WTC11 (cell line): ENCODE measurements at regions not wholly inside any gene's neighbourhood (a gene's known extent, or its start where the extent isn't known, plus 50 kb on each side); places are given as distances from the start of the nearest gene placed in this dataset.

Source experiments
- ATAC-seq: fragments of 200-7000 bp; cut with Tn5 transposase; 2 replicates; pipeline ENCODE4 v1.10.0; 2021; ENCODE audit warnings: mild to moderate bottlenecking, moderate library complexity
- CTCF ChIA-PET: fragments of 300-600 bp; sonication (Branson Sonifier 250); formaldehyde crosslinking; loops from one replicate; lab custom pipeline; 2021; ENCODE audit warnings: antibody characterized with exemption; lab: Charles Lee
- POLR2A ChIA-PET: fragments of 350-600 bp; sonication (Branson Sonifier 250); formaldehyde crosslinking; loops from one replicate; lab custom pipeline; 2021; ENCODE audit warnings: antibody characterized with exemption; lab: Charles Lee
- DNase-seq: peaks from one replicate; pipeline ENCODE4 v3.0.0; 2021; ENCODE audit warnings: low spot score
- H3K27ac Mint-ChIP-seq: 2 replicates; pipeline ENCODE4 v1.8.0; 2021; ENCODE audit warnings: mixed read lengths
- H3K27me3 Mint-ChIP-seq: 2 replicates; pipeline ENCODE4 v1.8.0; 2021; ENCODE audit warnings: low read depth, mild to moderate bottlenecking, moderate library complexity, mixed read lengths
- H3K36me3 Mint-ChIP-seq: 2 replicates; pipeline ENCODE4 v1.8.0; 2021; ENCODE audit warnings: mixed read lengths
- H3K4me1 Mint-ChIP-seq: 2 replicates; pipeline ENCODE4 v1.8.0; 2022; ENCODE audit warnings: mixed read lengths
- H3K4me3 Mint-ChIP-seq: 2 replicates; pipeline ENCODE4 v1.8.0; 2021; ENCODE audit warnings: mild to moderate bottlenecking, moderate library complexity, mixed read lengths
- H3K9me3 Mint-ChIP-seq: 2 replicates; pipeline ENCODE4 v1.8.0; 2021; ENCODE audit warnings: mixed read lengths
- ATF1 ChIP-seq: sonication (generic); formaldehyde crosslinking; IDR thresholded peaks from 2 replicates; pipeline ENCODE4 v1.8.1; 2023; ENCODE audit warnings: mild to moderate bottlenecking, moderate library complexity, missing genetic modification reagents
- CBFB ChIP-seq: sonication (generic); formaldehyde crosslinking; IDR thresholded peaks from 2 replicates; pipeline ENCODE4 v1.8.1; 2022; ENCODE audit warnings: mild to moderate bottlenecking, low read depth, missing genetic modification reagents
- CREB1 ChIP-seq: sonication (generic); formaldehyde crosslinking; IDR thresholded peaks from 2 replicates; pipeline ENCODE4 v1.8.0; 2023; ENCODE audit warnings: mild to moderate bottlenecking, missing genetic modification reagents
- E2F1 ChIP-seq: sonication (generic); formaldehyde crosslinking; IDR thresholded peaks from 2 replicates; pipeline ENCODE4 v1.8.0; 2022; ENCODE audit warnings: mild to moderate bottlenecking, missing genetic modification reagents
- E2F5 ChIP-seq: sonication (generic); formaldehyde crosslinking; IDR thresholded peaks from 2 replicates; pipeline ENCODE4 v1.8.1; 2022; ENCODE audit warnings: mild to moderate bottlenecking, moderate library complexity, missing genetic modification reagents
- EMX1 ChIP-seq: fragments of 250-450 bp; sonication (Bioruptor Pico); IDR thresholded peaks from 2 replicates; pipeline ENCODE4 v1.8.0; 2021; ENCODE audit warnings: mild to moderate bottlenecking
- FOXK1 ChIP-seq: sonication (generic); formaldehyde crosslinking; IDR thresholded peaks from 2 replicates; pipeline ENCODE4 v1.8.0; 2022; ENCODE audit warnings: mild to moderate bottlenecking, moderate library complexity, missing genetic modification reagents
- GABPB1 ChIP-seq: sonication (generic); formaldehyde crosslinking; IDR thresholded peaks from 2 replicates; pipeline ENCODE4 v1.8.1; 2023; ENCODE audit warnings: mild to moderate bottlenecking, missing genetic modification reagents
- GTF2I ChIP-seq: fragments of 250-450 bp; sonication (Bioruptor Pico); conservative IDR thresholded peaks from 2 replicates; pipeline ENCODE4 v1.4.0; 2021; ENCODE audit warnings: mild to moderate bottlenecking
- IRF1 ChIP-seq: sonication (generic); formaldehyde crosslinking; IDR thresholded peaks from 2 replicates; pipeline ENCODE4 v1.8.0; 2023; ENCODE audit warnings: missing genetic modification reagents
- IRF2 ChIP-seq: sonication (generic); formaldehyde crosslinking; IDR thresholded peaks from 2 replicates; pipeline ENCODE4 v1.8.0; 2022; ENCODE audit warnings: low read depth, missing genetic modification reagents, borderline replicate concordance
- KAT7 ChIP-seq: sonication (generic); formaldehyde crosslinking; IDR thresholded peaks from 2 replicates; pipeline ENCODE4 v1.8.1; 2023; ENCODE audit warnings: missing genetic modification reagents, mild to moderate bottlenecking, borderline replicate concordance
- MLX ChIP-seq: sonication (generic); formaldehyde crosslinking; IDR thresholded peaks from 2 replicates; pipeline ENCODE4 v1.8.1; 2023; ENCODE audit warnings: mild to moderate bottlenecking, missing genetic modification reagents, moderate library complexity
- NFATC4 ChIP-seq: fragments of 250-450 bp; sonication (Bioruptor Pico); IDR thresholded peaks from 2 replicates; pipeline ENCODE4 v1.9.0; 2021; ENCODE audit warnings: mild to moderate bottlenecking
- OVOL2 ChIP-seq: fragments of 250-450 bp; sonication (Bioruptor Pico); IDR thresholded peaks from 2 replicates; pipeline ENCODE4 v1.9.0; 2021; ENCODE audit warnings: mild to moderate bottlenecking, borderline replicate concordance
- PREB ChIP-seq: sonication (generic); formaldehyde crosslinking; IDR thresholded peaks from 2 replicates; pipeline ENCODE4 v1.8.1; 2022; ENCODE audit warnings: mild to moderate bottlenecking, missing genetic modification reagents, moderate library complexity, borderline replicate concordance
- SMAD3 ChIP-seq: sonication (generic); formaldehyde crosslinking; IDR thresholded peaks from 2 replicates; pipeline ENCODE4 v1.8.0; 2022; ENCODE audit warnings: missing genetic modification reagents, mild to moderate bottlenecking, borderline replicate concordance
- SP1 ChIP-seq: sonication (generic); formaldehyde crosslinking; conservative IDR thresholded peaks from 2 replicates; pipeline ENCODE4 v1.8.1; 2022; ENCODE audit warnings: missing genetic modification reagents
- TEAD4 ChIP-seq: sonication (generic); formaldehyde crosslinking; IDR thresholded peaks from 2 replicates; pipeline ENCODE4 v1.8.0; 2022; ENCODE audit warnings: mild to moderate bottlenecking, missing genetic modification reagents
- ZBTB21 ChIP-seq: sonication (generic); formaldehyde crosslinking; IDR thresholded peaks from 2 replicates; pipeline ENCODE4 v1.8.1; 2023; ENCODE audit warnings: mild to moderate bottlenecking, missing genetic modification reagents, borderline replicate concordance
- ZNF121 ChIP-seq: sonication (generic); formaldehyde crosslinking; IDR thresholded peaks from 2 replicates; pipeline ENCODE4 v1.8.0; 2023; ENCODE audit warnings: missing genetic modification reagents
- ZNF232 ChIP-seq: sonication (generic); formaldehyde crosslinking; IDR thresholded peaks from 2 replicates; pipeline ENCODE4 v1.8.0; 2022; ENCODE audit warnings: mild to moderate bottlenecking, missing genetic modification reagents
- ZNF281 ChIP-seq: sonication (generic); formaldehyde crosslinking; IDR thresholded peaks from 2 replicates; pipeline ENCODE4 v1.8.0; 2023; ENCODE audit warnings: mild to moderate bottlenecking, missing genetic modification reagents
- ZNF317 ChIP-seq: sonication (generic); formaldehyde crosslinking; IDR thresholded peaks from 2 replicates; pipeline ENCODE4 v1.8.1; 2023; ENCODE audit warnings: low read depth, mild to moderate bottlenecking, moderate library complexity, missing genetic modification reagents, borderline replicate concordance
- ZNF671 ChIP-seq: fragments of 250-450 bp; sonication (Bioruptor Pico); IDR thresholded peaks from 2 replicates; pipeline ENCODE4 v1.8.0; 2021; ENCODE audit warnings: mild to moderate bottlenecking

GRCh38 chr12:34368079-34368478 lies 345.8 kb downstream of the ALG10 start:
- Mint-ChIP-seq H3K9me3 (peaks cover 37% of the 10 kb centered on the region), H3K27me3 (peaks cover 19% of the 10 kb centered on the region), H3K27ac (no peak overlapping the region), H3K4me1 (no peaks in the 10 kb centered on the region), H3K36me3 (peaks cover 76% of the 10 kb centered on the region), H3K4me3 (no peak overlapping the region)
- DNase-seq = no peak
- no peak for TF ChIP-seq SMAD3 (CRISPR knock-in tag)
- TF ChIP-seq ZNF121 (CRISPR knock-in tag) = no peak
- no peak for TF ChIP-seq IRF2 (CRISPR knock-in tag)
- no peak for ATAC-seq
- ChIA-PET CTCF (no interaction called here), POLR2A (no interaction called here)

GRCh38 chr12:34371050-34371449 lies 348.8 kb downstream of the ALG10 start:
- Mint-ChIP-seq H3K27ac (no peak overlapping the region), H3K4me3 (no peak overlapping the region), H3K27me3 (peaks cover 12% of the 10 kb centered on the region), H3K9me3 (peaks cover 26% of the 10 kb centered on the region), H3K4me1 (no peaks in the 10 kb centered on the region)
- ATAC-seq (no peak), DNase-seq (no peak)
- ChIA-PET CTCF (no interaction called here), POLR2A (no interaction called here)
- TF ChIP-seq KAT7 (CRISPR knock-in tag) (no peak), CREB1 (CRISPR knock-in tag) (no peak), ZNF281 (no peak), MLX (CRISPR knock-in tag) (no peak), GTF2I (CRISPR knock-in tag) (no peak), ZBTB21 (CRISPR knock-in tag) (no peak), E2F1 (CRISPR knock-in tag) (no peak), ZNF671 (no peak), ATF1 (CRISPR knock-in tag) (no peak), NFATC4 (CRISPR knock-in tag) (no peak)
- TF ChIP-seq, all 79 proteins: peak for 0
- H3K36me3 Mint-ChIP-seq = peaks cover 74% of the 10 kb centered on the region

GRCh38 chr12:34372003-34372402 lies 349.7 kb downstream of the ALG10 start:
- H3K4me1 Mint-ChIP-seq = no peaks in the 10 kb centered on the region
- ChIA-PET CTCF (no interaction called here), POLR2A (no interaction called here)
- H3K9me3 Mint-ChIP-seq = peaks cover 24% of the 10 kb centered on the region
- peaks cover 76% of the 10 kb centered on the region for H3K36me3 Mint-ChIP-seq
- H3K4me3 Mint-ChIP-seq = no peak overlapping the region
- TF ChIP-seq E2F5 (CRISPR knock-in tag) (no peak), TEAD4 (CRISPR knock-in tag) (no peak), ZNF232 (no peak)
- H3K27ac Mint-ChIP-seq = no peak overlapping the region
- no peak for ATAC-seq
- no peak for DNase-seq
- H3K27me3 Mint-ChIP-seq = peaks cover 12% of the 10 kb centered on the region

GRCh38 chr12:34373926-34374325 lies 351.6 kb downstream of the ALG10 start:
- Mint-ChIP-seq H3K4me3 (no peak overlapping the region), H3K36me3 (peaks cover 70% of the 10 kb centered on the region), H3K4me1 (no peaks in the 10 kb centered on the region), H3K9me3 (peaks cover 23% of the 10 kb centered on the region), H3K27me3 (peaks cover 12% of the 10 kb centered on the region), H3K27ac (no peak overlapping the region)
- TF ChIP-seq CBFB (CRISPR knock-in tag) = no peak
- no peak for TF ChIP-seq IRF1
- TF ChIP-seq GABPB1 = no peak
- no peak for TF ChIP-seq SP1 (CRISPR knock-in tag)
- no peak for TF ChIP-seq EMX1 (CRISPR knock-in tag)
- no peak for TF ChIP-seq PREB (CRISPR knock-in tag)
- no peak for TF ChIP-seq OVOL2 (CRISPR knock-in tag)
- TF ChIP-seq ZNF232 = no peak
- TF ChIP-seq ZNF317 = no peak
- no peak for TF ChIP-seq FOXK1 (CRISPR knock-in tag)
- POLR2A ChIA-PET = no interaction called here
- no peak for ATAC-seq
- CTCF ChIA-PET = no interaction called here
- DNase-seq = no peak
